Peyer's patch (tissue), 4 donors: ENCODE measurements at regions not wholly inside any gene's neighbourhood (a gene's known extent, or its start where the extent isn't known, plus 50 kb on each side); places are given as distances from the start of the nearest gene placed in this dataset.
"Not testable (repeated sequence)": the region's sequence is repeated elsewhere in the genome, so short reads cannot be mapped to it uniquely, and the experiment has no call there.

Source experiments
- DNase-seq, 3 donors: peaks; one replicate each; pipeline ENCODE4 v3.0.0-alpha.2; 2017 to 2019
- H3K27ac ChIP-seq, 4 donors: fragments of 200-600 bp; sonication (generic); one replicate each; pipeline ENCODE4 v1.5.1; 2016 to 2019
- H3K27me3 ChIP-seq, 2 donors: fragments of 200-600 bp; sonication (generic); one replicate each; pipeline ENCODE4 v1.5.1; 2019
- H3K36me3 ChIP-seq, 3 donors: fragments of 200-600 bp; sonication (generic); one replicate each; pipeline ENCODE4 v1.5.1; 2016 to 2019
- H3K4me1 ChIP-seq, 4 donors: fragments of 200-600 bp; sonication (generic); one replicate each; pipeline ENCODE4 v1.5.1; 2016 to 2019
- H3K4me3 ChIP-seq, 4 donors: fragments of 200-600 bp; sonication (generic); 1 replicate in 3 of 4; 2 replicates in 1 of 4; pipeline ENCODE4 v1.5.1; 2016 to 2019; ENCODE audit warnings: mild to moderate bottlenecking in 1 of 4
- H3K9me3 ChIP-seq, 4 donors: fragments of 200-600 bp; sonication (generic); one replicate each; pipeline ENCODE4 v1.5.1; 2016 to 2019; ENCODE audit warnings: mild to moderate bottlenecking in 1 of 4
- CTCF ChIP-seq, 6 experiments: fragments of 450-650 bp in 4 of 6; fragments of 200-600 bp in 2 of 6; sonication (generic) in 1 of 6; IDR thresholded peaks; one replicate each; pipeline ENCODE4 v1.5.1; 2017 to 2019; ENCODE audit warnings: antibody characterized with exemption in 6 of 6, mild to moderate bottlenecking in 3 of 6, moderate library complexity in 1 of 6
- POLR2A ChIP-seq, 2 donors: fragments of 450-650 bp; IDR thresholded peaks; one replicate each; pipeline ENCODE4 v1.5.1; 2017; ENCODE audit warnings: antibody characterized with exemption in 2 of 2, mild to moderate bottlenecking in 2 of 2, moderate library complexity in 2 of 2

DNA sequence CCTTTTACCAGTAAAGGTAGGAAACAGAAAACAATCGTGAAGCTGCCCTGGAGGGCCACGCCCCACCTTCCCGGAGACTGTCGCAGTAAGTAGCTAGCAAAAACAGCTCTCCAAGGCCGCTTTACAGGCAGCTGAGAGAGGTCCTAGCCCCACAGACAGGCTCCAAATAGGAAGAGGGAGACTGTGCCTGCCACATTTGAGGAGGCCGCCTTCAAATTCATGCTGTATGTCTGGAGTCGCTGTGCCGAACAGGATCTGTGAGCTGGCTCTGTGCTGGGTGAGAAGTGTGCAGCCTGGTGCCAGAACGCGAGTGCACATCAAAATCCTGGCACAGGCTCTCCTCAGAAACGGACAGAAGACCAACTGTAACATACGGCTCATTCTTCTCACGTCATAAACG lies 582.2 kb downstream of the CETN3 start:
- Histone ChIP-seq H3K27me3 (no peaks in the 10 kb centered on the region), H3K27ac (no peak overlapping the region), H3K4me1 (no peaks in the 10 kb centered on the region), H3K36me3 (no peaks in the 10 kb centered on the region), H3K4me3 (no peak overlapping the region), H3K9me3 (no peaks in the 10 kb centered on the region)
- TF ChIP-seq POLR2A (IDR thresholded peaks at IDR 0.05) (no peak), CTCF (IDR thresholded peaks at IDR 0.05) (no peak)
- no peak for DNase-seq

DNA sequence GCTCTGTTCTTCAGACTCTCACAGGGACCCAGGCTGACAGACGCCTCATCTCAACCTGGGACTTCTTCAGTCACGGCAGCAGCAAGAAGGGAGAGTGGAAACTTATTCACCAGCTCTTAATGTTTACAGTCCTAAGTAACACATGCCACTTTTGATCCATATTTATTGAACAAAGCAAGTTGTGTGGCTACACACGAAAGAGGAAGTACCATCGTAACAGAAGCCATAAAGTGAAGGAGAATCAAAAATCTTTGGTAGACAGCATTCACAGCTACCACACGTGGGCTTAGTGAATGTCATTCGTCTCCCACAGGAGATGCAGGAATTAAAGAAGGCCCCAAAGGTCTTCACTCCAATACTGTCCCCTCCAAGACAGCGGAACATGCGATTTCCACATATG lies 582.6 kb downstream of the CETN3 start:
- H3K27ac ChIP-seq: no peak overlapping the region
- DNase-seq: no peak
- H3K27me3 ChIP-seq: no peaks in the 10 kb centered on the region
- H3K4me3 ChIP-seq: no peak overlapping the region
- H3K9me3 ChIP-seq: no peaks in the 10 kb centered on the region
- H3K36me3 ChIP-seq: no peaks in the 10 kb centered on the region
- TF ChIP-seq POLR2A (IDR thresholded peaks at IDR 0.05): no peak
- TF ChIP-seq CTCF (IDR thresholded peaks at IDR 0.05): no peak
- H3K4me1 ChIP-seq: no peaks in the 10 kb centered on the region

DNA sequence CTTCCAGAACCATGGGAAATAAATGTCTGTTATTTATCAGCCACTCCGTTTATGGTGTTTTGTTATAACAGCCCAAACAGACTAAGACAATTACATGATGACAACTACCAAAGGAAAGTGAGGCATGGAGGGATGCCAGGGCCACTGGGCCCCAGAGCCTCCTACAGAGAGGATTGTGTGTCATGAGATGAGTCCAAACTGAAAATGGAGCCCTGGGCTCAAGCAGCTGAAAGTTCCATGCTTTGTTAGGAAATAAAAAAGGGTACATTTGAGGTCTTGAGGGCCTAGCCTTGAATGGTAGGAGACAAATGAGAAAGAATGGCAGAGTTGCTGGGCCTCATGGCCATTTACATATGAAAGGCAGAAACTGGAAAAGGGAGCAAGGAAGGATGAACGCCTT lies 586.5 kb downstream of the CETN3 start:
- Histone ChIP-seq H3K4me1 (no peaks in the 10 kb centered on the region), H3K27ac (no peak overlapping the region), H3K9me3 (no peaks in the 10 kb centered on the region), H3K36me3 (no peaks in the 10 kb centered on the region), H3K27me3 (no peaks in the 10 kb centered on the region), H3K4me3 (no peak overlapping the region)
- DNase-seq: no peak
- no peak for TF ChIP-seq CTCF (IDR thresholded peaks at IDR 0.05)
- no peak for TF ChIP-seq POLR2A (IDR thresholded peaks at IDR 0.05)

DNA sequence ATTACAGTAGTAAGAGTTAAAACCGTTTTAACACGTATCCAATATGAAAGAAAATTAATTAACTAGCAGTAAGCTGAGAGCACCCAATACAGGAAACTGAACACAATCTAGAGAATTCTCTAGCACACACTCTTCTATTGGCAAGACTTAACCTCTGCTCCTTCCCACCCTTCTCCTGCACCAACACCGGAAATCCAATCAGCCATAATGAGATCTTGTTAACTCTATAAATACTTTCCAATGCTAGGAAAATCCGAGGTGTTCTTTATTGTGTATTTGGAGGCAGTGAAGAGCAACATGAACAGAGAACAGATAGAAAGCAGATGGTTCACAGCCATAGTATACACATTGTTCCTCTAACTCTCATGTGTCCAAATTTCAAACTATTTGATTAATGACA lies 591.7 kb downstream of the CETN3 start:
- no peaks in the 10 kb centered on the region for H3K27me3 ChIP-seq
- TF ChIP-seq POLR2A (IDR thresholded peaks at IDR 0.05) (no peak), CTCF (IDR thresholded peaks at IDR 0.05) (no peak)
- H3K27ac ChIP-seq: no peak overlapping the region
- no peaks in the 10 kb centered on the region for H3K36me3 ChIP-seq
- no peak overlapping the region for H3K4me3 ChIP-seq
- no peaks in the 10 kb centered on the region for H3K9me3 ChIP-seq
- DNase-seq: no peak
- no peaks in the 10 kb centered on the region for H3K4me1 ChIP-seq

DNA sequence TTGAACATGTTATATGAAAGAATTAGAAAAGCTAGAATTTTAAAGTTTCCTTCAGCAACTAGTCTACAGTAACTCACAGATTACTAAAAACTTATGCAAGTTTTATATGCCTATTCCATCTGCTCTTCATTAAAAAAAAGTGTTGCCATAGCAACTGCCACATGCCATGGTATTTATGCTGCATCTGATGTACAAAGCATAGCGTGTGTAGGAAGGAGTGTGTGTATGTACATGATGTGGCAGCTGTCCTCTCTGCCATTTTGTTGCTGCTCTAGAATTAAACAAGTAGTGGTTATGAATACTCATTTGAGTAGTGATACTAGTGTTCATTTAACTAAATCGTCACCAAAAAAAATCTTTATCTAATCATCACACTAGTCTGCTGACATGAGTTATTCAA lies 593.5 kb downstream of the CETN3 start:
- no peaks in the 10 kb centered on the region for H3K9me3 ChIP-seq

GRCh38 chr5:89800735-89801134 lies 608.8 kb downstream of the CETN3 start:
- not testable (repeated sequence) for DNase-seq, H3K27ac ChIP-seq, H3K27me3 ChIP-seq, H3K4me1 ChIP-seq, H3K9me3 ChIP-seq, H3K4me3 ChIP-seq, H3K36me3 ChIP-seq

More for the DNA sequence above, 593.5 kb downstream of the CETN3 start:
- H3K36me3 ChIP-seq: no peaks in the 10 kb centered on the region
- no peak for DNase-seq
- TF ChIP-seq POLR2A (IDR thresholded peaks at IDR 0.05): no peak
- no peak for TF ChIP-seq CTCF (IDR thresholded peaks at IDR 0.05)
- H3K27me3 ChIP-seq: no peaks in the 10 kb centered on the region
- H3K27ac ChIP-seq: no peak overlapping the region
- no peaks in the 10 kb centered on the region for H3K4me1 ChIP-seq
- no peak overlapping the region for H3K4me3 ChIP-seq

- not testable (repeated sequence) for H3K4me3 ChIP-seq, H3K27me3 ChIP-seq, DNase-seq, H3K27ac ChIP-seq, H3K9me3 ChIP-seq, H3K36me3 ChIP-seq, H3K4me1 ChIP-seq
Measured at GRCh38 chr5:89794504-89794903, 615.1 kb downstream of the CETN3 start.

- not testable (repeated sequence) for H3K27ac ChIP-seq, H3K27me3 ChIP-seq, H3K36me3 ChIP-seq, H3K4me1 ChIP-seq, H3K4me3 ChIP-seq, DNase-seq
- peaks cover 0 to 12% (median 3%) of the 10 kb centered on the region in 4 donors for H3K9me3 ChIP-seq
Measured at GRCh38 chr5:89779734-89780133, 629.8 kb downstream of the CETN3 start.
